ACC112 (cell line): ENCODE measurements at regions not wholly inside any gene's neighbourhood (a gene's known extent, or its start where the extent isn't known, plus 50 kb on each side); places are given as distances from the start of the nearest gene placed in this dataset.

Source experiments
- H2AFZ ChIP-seq: fragments of 200-600 bp; sonication (generic); one replicate; pipeline ENCODE4 v1.6.0; 2017; ENCODE audit warnings: antibody characterized with exemption, low read length; ENCODE audit not compliant: unreplicated experiment
- H3K27ac ChIP-seq: fragments of 200-600 bp; sonication (generic); 2 replicates; pipeline ENCODE4 v1.5.1; 2014; ENCODE audit warnings: low read depth, mild to moderate bottlenecking, antibody characterized with exemption, low read length, moderate library complexity
- H3K27me3 ChIP-seq: fragments of 200-600 bp; sonication (generic); 2 replicates; pipeline ENCODE4 v1.6.1; 2014; ENCODE audit warnings: mild to moderate bottlenecking, antibody characterized with exemption, low read length, moderate library complexity, mixed read lengths; ENCODE audit not compliant: insufficient read depth
- H3K36me3 ChIP-seq: fragments of 200-600 bp; sonication (generic); 2 replicates; pipeline ENCODE4 v1.6.1; 2016; ENCODE audit warnings: mild to moderate bottlenecking, antibody characterized with exemption, low read length, moderate library complexity, mixed read lengths; ENCODE audit not compliant: insufficient read depth
- H3K4me1 ChIP-seq: fragments of 200-600 bp; sonication (generic); one replicate; pipeline ENCODE4 v1.6.1; 2016; ENCODE audit warnings: low read length, mixed read lengths; ENCODE audit not compliant: insufficient read depth, unreplicated experiment, control insufficient read depth
- H3K4me3 ChIP-seq: fragments of 200-600 bp; sonication (generic); 2 replicates; pipeline ENCODE4 v1.5.1; 2014; ENCODE audit warnings: mild to moderate bottlenecking, low read depth, low read length
- H3K79me2 ChIP-seq: fragments of 200-600 bp; sonication (generic); one replicate; pipeline ENCODE4 v1.6.0; 2016; ENCODE audit warnings: low read length; ENCODE audit not compliant: control insufficient read depth, unreplicated experiment, insufficient read depth

DNA sequence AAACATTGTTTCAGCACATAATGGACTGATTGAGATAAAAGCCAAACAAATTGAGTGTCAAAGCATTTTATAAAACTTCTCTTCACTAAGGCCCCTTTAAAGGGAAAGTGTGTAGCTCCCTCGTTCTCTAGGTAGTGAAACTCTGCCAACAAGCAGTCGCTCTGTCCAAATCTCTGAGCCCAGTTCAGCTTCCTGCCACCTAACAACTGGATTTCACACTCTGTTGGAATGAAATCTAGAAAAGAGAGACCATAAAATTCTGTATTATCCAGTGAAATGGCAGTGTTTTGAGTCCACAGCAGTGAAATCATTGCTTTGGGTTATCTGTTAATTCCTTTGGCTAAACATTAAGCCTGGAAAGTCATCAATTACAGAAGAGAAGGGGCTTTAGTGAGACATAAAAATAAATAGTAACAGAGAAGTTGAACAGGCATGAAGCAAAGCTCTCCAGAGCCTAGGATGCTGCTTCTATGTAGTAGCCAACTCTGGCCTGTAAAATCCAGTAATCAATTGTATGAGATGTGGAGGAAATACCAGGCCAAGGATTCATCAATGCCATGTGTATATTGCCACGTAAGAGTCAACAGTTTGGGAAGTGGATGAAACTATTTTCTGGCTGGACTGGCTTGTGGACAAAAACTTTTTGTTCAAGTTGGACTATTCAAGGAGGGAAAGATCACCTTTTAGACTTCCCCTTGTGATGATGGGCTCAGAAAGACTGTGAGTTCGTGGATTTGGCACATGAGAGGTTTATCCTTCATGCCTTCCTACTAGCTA lies 122.5 kb downstream of the WIF1 start:
- Histone ChIP-seq H3K4me3 (no peak overlapping the region), H2AFZ (no peak overlapping the region), H3K36me3 (no peaks in the 10 kb centered on the region)

DNA sequence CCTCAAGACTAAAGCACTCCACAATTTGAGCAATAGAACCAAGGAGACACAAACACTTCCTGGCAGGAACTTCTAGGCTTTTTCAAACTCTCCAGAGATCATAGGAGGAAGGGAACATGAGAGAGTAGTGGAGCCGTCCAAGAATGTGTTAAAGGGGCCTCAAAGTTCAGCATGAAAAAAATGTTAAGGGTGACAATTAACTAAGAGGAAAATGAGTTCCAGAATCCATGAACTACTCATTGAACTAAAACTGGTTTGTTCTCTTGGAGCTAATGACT lies 122.0 kb downstream of the WIF1 start:
- H3K79me2 ChIP-seq = no peaks in the 10 kb centered on the region
- H2AFZ ChIP-seq = no peak overlapping the region
- no peak overlapping the region for H3K4me3 ChIP-seq
- H3K27me3 ChIP-seq = peaks cover 83% of the 10 kb centered on the region
- H3K36me3 ChIP-seq = no peaks in the 10 kb centered on the region
- H3K4me1 ChIP-seq = no peaks in the 10 kb centered on the region
- no peak overlapping the region for H3K27ac ChIP-seq

More for the DNA sequence above, 122.5 kb downstream of the WIF1 start:
- Histone ChIP-seq H3K27ac (no peak overlapping the region), H3K4me1 (no peaks in the 10 kb centered on the region), H3K79me2 (no peaks in the 10 kb centered on the region), H3K27me3 (peaks cover 84% of the 10 kb centered on the region)
